GM23248 (cell line): ENCODE measurements at regions not wholly inside any gene's neighbourhood (a gene's known extent, or its start where the extent isn't known, plus 50 kb on each side); places are given as distances from the start of the nearest gene placed in this dataset.

Experiments
- DNase-seq: peaks from one replicate; pipeline ENCODE4 v3.0.0-alpha.2; 2015
- H2AFZ ChIP-seq: fragments of 200-600 bp; sonication (generic); 2 replicates; pipeline ENCODE4 v1.6.1; 2016; ENCODE audit warnings: antibody characterized with exemption
- H3F3A ChIP-seq: fragments of 200-600 bp; sonication (generic); 2 replicates; pipeline ENCODE4 v1.6.1; 2016; ENCODE audit warnings: mild to moderate bottlenecking, antibody characterized with exemption, mixed run types; ENCODE audit not compliant: insufficient read depth
- H3K27ac ChIP-seq: fragments of 200-600 bp; sonication (generic); 2 replicates; pipeline ENCODE4 v1.5.1; 2016; ENCODE audit warnings: mild to moderate bottlenecking
- H3K27me3 ChIP-seq: fragments of 200-600 bp; sonication (generic); replicated peaks from 2 replicates; pipeline ENCODE4 v1.6.1; 2016; ENCODE audit warnings: mild to moderate bottlenecking; ENCODE audit not compliant: insufficient read depth
- H3K36me3 ChIP-seq: fragments of 200-600 bp; sonication (generic); 2 replicates; pipeline ENCODE4 v1.6.1; 2016; ENCODE audit warnings: low read depth, mild to moderate bottlenecking
- H3K4me1 ChIP-seq: fragments of 200-600 bp; sonication (generic); 2 replicates; pipeline ENCODE4 v1.6.1; 2016; ENCODE audit warnings: mild to moderate bottlenecking; ENCODE audit not compliant: insufficient read depth
- H3K4me2 ChIP-seq: fragments of 200-600 bp; sonication (generic); one replicate; pipeline ENCODE4 v1.6.1; 2016; ENCODE audit warnings: mild to moderate bottlenecking; ENCODE audit not compliant: unreplicated experiment
- H3K4me3 ChIP-seq: fragments of 200-600 bp; sonication (generic); 2 replicates; pipeline ENCODE4 v1.5.1; 2016; ENCODE audit warnings: mild to moderate bottlenecking
- H3K79me2 ChIP-seq: fragments of 200-600 bp; sonication (generic); 2 replicates; pipeline ENCODE4 v1.6.1; 2016; ENCODE audit warnings: mild to moderate bottlenecking; ENCODE audit not compliant: insufficient read depth
- H3K9ac ChIP-seq: fragments of 200-600 bp; sonication (generic); 2 replicates; pipeline ENCODE4 v1.6.1; 2016; ENCODE audit warnings: mild to moderate bottlenecking
- H3K9me2 ChIP-seq: fragments of 200-600 bp; sonication (generic); 2 replicates; pipeline ENCODE4 v1.6.1; 2016; ENCODE audit warnings: mixed run types, mild to moderate bottlenecking, moderate library complexity; ENCODE audit not compliant: insufficient read depth
- H3K9me3 ChIP-seq: fragments of 200-600 bp; sonication (generic); one replicate; pipeline ENCODE4 v1.6.1; 2017; ENCODE audit warnings: low read depth
- H4K20me1 ChIP-seq: fragments of 200-600 bp; sonication (generic); 2 replicates; pipeline ENCODE4 v1.6.0; 2016; ENCODE audit not compliant: insufficient read depth
- EZH2 ChIP-seq: fragments of 200-600 bp; sonication (generic); IDR thresholded peaks from 2 replicates; pipeline ENCODE4 v1.6.1; 2018; ENCODE audit warnings: antibody characterized with exemption, mild to moderate bottlenecking; ENCODE audit not compliant: insufficient read depth, poor library complexity, severe bottlenecking
- EZH2phosphoT487 ChIP-seq: fragments of 200-600 bp; sonication (generic); IDR thresholded peaks from 2 replicates; pipeline ENCODE4 v1.6.1; 2018; ENCODE audit warnings: antibody characterized with exemption, moderate library complexity, mild to moderate bottlenecking, low read depth; ENCODE audit not compliant: insufficient read depth
- WGBS, 2 experiments: methylation state at CpG; one replicate each; pipeline ENCODE4 v1.1.6; 2015 to 2017; ENCODE audit warnings: low lambda C conversion rate in 2 of 2, low coverage in 1 of 2; ENCODE audit errors: missing lambda C conversion rate in 2 of 2; 5-methylcytosine and 5-hydroxymethylcytosine counted together
- in situ Hi-C: fragments of 300-500 bp; cut with MboI; formaldehyde crosslinking; loops from 2 replicates; pipeline ENCODE4 v1.15.0; 2020

GRCh38 chr18:54076166-54076565 lies 148.3 kb downstream of the MBD2 start:
- TF ChIP-seq EZH2: no peak
- TF ChIP-seq EZH2phosphoT487: no peak
- H4K20me1 ChIP-seq: no peaks in the 10 kb centered on the region
- no peaks in the 10 kb centered on the region for H3F3A ChIP-seq
- no peaks in the 10 kb centered on the region for H3K9me2 ChIP-seq
- no peak for DNase-seq
- WGBS, 2 experiments: 71 to 81% methylated on average over 1 of the region's 1 CpG
- H3K27me3 ChIP-seq: no peaks in the 10 kb centered on the region
- H3K36me3 ChIP-seq: no peaks in the 10 kb centered on the region
- H3K27ac ChIP-seq: no peak overlapping the region
- H3K4me2 ChIP-seq: no peak overlapping the region
- no peaks in the 10 kb centered on the region for H3K9me3 ChIP-seq
- no peak overlapping the region for H3K4me3 ChIP-seq
- H3K9ac ChIP-seq: no peak overlapping the region
- H3K4me1 ChIP-seq: no peaks in the 10 kb centered on the region
- no peak overlapping the region for H2AFZ ChIP-seq
- in situ Hi-C loops: no loop called here
- H3K79me2 ChIP-seq: no peaks in the 10 kb centered on the region

- in situ Hi-C loops: no loop called here
- WGBS, 2 experiments: 77 to 78% methylated on average over 3 of the region's 3 CpGs
Observed at GRCh38 chr18:54075689-54076088, 148.8 kb downstream of the MBD2 start.

DNA sequence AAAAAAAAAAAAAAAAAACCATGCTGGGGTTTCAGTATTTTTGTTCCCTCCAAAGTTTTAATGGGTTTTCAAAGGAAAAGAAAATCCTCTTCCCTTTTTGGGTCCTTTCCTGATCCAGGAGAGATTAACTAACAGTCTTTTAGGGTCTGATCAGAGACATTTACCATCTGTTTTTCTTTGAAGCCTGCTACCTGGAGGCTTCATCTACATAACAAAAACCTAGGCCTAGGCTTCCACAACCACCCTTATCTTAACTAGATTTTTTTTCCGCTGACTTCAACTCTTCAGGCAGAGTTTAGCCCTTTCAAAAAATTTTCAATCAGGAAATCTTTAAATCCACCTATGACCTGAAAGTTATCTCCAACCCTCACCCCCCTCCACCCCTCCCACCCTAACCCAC lies 154.7 kb downstream of the MBD2 start:
- H3K79me2 ChIP-seq: no peaks in the 10 kb centered on the region
- no peaks in the 10 kb centered on the region for H3K9me3 ChIP-seq
- no peak overlapping the region for H2AFZ ChIP-seq
- H3K27ac ChIP-seq: no peak overlapping the region
- DNase-seq: no peak
- 38 to 50% methylated on average over 1 of the region's 1 CpG for WGBS, 2 experiments
- H3F3A ChIP-seq: no peaks in the 10 kb centered on the region
- no peaks in the 10 kb centered on the region for H3K27me3 ChIP-seq
- no peak overlapping the region for H3K4me3 ChIP-seq
- H3K9me2 ChIP-seq: no peaks in the 10 kb centered on the region
- no peaks in the 10 kb centered on the region for H3K36me3 ChIP-seq
- TF ChIP-seq EZH2 (no peak), EZH2phosphoT487 (no peak)
- no peaks in the 10 kb centered on the region for H4K20me1 ChIP-seq
- no peak overlapping the region for H3K4me2 ChIP-seq
- no peak overlapping the region for H3K9ac ChIP-seq
- H3K4me1 ChIP-seq: no peaks in the 10 kb centered on the region
- in situ Hi-C loops: no loop called here

More at GRCh38 chr18:54075689-54076088, 148.8 kb downstream of the MBD2 start:
- Histone ChIP-seq H3K4me1 (no peaks in the 10 kb centered on the region), H2AFZ (no peak overlapping the region), H3F3A (no peaks in the 10 kb centered on the region), H3K4me3 (no peak overlapping the region), H3K36me3 (no peaks in the 10 kb centered on the region), H3K79me2 (no peaks in the 10 kb centered on the region), H4K20me1 (no peaks in the 10 kb centered on the region), H3K27me3 (no peaks in the 10 kb centered on the region), H3K9me3 (no peaks in the 10 kb centered on the region), H3K9ac (no peak overlapping the region), H3K4me2 (no peak overlapping the region), H3K27ac (no peak overlapping the region), H3K9me2 (no peaks in the 10 kb centered on the region)
- DNase-seq: no peak
- no peak for TF ChIP-seq EZH2
- no peak for TF ChIP-seq EZH2phosphoT487

GRCh38 chr18:54060343-54061005 lies 164.0 kb downstream of the MBD2 start:
- TF ChIP-seq EZH2 (no peak), EZH2phosphoT487 (no peak)
- Histone ChIP-seq H3K27ac (no peak overlapping the region), H3K27me3 (no peaks in the 10 kb centered on the region), H3K9ac (no peak overlapping the region), H3K36me3 (no peaks in the 10 kb centered on the region), H3F3A (no peaks in the 10 kb centered on the region), H3K4me2 (no peak overlapping the region), H3K4me3 (no peak overlapping the region), H3K9me3 (no peaks in the 10 kb centered on the region), H3K79me2 (no peaks in the 10 kb centered on the region), H2AFZ (no peak overlapping the region), H4K20me1 (no peaks in the 10 kb centered on the region), H3K4me1 (no peaks in the 10 kb centered on the region), H3K9me2 (no peaks in the 10 kb centered on the region)
- no peak for DNase-seq
- 35 to 41% methylated on average over 3 of the region's 3 CpGs for WGBS, 2 experiments
- in situ Hi-C loops: no loop called here
